ENCODE measurements at regions not wholly inside any gene's neighbourhood (a gene's known extent, or its start where the extent isn't known, plus 50 kb on each side); places are given as distances from the start of the nearest gene placed in this dataset.

DNA sequence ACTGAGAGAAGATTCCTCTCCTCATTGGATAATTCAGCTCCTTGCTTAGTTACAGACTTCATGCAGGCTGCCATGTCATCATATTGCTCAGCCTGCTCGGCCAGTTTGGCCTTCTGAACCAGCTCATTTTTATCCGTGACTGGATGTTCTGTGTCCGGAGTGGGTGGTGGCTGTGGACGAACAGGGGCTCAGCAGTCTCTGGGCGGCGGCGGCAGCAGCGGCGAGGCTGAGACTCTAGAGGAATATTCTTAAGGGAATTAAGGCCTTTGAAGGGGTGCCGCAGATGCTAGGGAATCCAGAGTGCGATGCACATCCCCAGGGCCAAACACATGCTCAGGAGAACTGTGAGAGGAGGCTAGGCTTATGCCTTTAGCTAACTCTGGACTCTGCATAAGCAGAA is 97.9 kb upstream of the GYPC start:
- no peak overlapping the region for H3K4me3 ChIP-seq (ENCODE audit: low read length)
- TF ChIP-seq, protein P1, sequence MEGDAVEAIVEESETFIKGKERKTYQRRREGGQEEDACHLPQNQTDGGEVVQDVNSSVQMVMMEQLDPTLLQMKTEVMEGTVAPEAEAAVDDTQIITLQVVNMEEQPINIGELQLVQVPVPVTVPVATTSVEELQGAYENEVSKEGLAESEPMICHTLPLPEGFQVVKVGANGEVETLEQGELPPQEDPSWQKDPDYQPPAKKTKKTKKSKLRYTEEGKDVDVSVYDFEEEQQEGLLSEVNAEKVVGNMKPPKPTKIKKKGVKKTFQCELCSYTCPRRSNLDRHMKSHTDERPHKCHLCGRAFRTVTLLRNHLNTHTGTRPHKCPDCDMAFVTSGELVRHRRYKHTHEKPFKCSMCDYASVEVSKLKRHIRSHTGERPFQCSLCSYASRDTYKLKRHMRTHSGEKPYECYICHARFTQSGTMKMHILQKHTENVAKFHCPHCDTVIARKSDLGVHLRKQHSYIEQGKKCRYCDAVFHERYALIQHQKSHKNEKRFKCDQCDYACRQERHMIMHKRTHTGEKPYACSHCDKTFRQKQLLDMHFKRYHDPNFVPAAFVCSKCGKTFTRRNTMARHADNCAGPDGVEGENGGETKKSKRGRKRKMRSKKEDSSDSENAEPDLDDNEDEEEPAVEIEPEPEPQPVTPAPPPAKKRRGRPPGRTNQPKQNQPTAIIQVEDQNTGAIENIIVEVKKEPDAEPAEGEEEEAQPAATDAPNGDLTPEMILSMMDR (conservative IDR thresholded peaks at IDR 0.05; ENCODE audit: low read length) = no peak
- no peak for DNase-seq (ENCODE audit: low read depth)

DNA sequence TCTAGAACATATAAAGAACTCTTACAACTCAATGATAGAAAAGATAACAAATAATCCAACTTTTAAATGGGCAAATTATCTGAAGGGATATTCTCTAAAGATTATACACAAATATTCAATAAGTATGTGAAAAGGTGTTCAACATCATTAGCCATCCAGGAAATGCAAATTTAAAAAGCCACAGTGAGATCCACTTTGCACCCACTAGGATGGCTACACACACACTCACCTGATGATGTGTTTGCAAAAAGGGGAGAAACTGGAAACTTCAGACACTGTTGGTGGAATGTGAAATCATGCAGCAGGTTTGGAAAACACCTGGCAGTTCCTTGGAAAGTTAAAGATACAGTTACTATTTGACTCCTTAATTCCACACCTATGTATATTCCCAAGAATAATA is 87.2 kb upstream of the GYPC start:
- TF ChIP-seq, protein P1 (conservative IDR thresholded peaks at IDR 0.05; ENCODE audit: low read length) = no peak
- no peak for DNase-seq (ENCODE audit: low read depth)
- H3K4me3 ChIP-seq (ENCODE audit: low read length) = no peak overlapping the region

GRCh38 chr2:126571403-126571802 is 84.6 kb upstream of the GYPC start:
- TF ChIP-seq, protein P1 (conservative IDR thresholded peaks at IDR 0.05; ENCODE audit: low read length) = no peak
- no peak for DNase-seq (ENCODE audit: low read depth)
- H3K4me3 ChIP-seq (ENCODE audit: low read length) = no peak overlapping the region

DNA sequence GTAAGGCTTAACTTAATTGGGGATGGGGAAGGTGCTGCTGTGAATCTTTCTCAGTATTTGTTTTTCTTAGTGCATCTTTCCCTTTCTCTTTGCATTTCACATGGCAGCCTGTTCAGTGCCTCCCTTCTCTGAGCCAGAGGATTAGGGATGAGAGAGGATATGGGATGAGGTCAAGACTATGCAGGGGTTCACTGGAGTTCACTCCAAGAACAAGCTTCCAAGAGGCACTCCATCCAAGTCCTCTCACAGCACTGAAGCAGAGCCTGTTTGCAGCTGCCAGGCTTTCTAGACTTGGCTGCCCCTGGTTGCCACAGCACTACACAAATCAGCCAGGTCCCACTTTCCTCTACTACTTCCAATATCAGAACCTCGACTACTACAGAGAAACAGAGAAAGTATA is 80.3 kb upstream of the GYPC start:
- H3K4me3 ChIP-seq (ENCODE audit: low read length) = no peak overlapping the region
- TF ChIP-seq, protein P1 (conservative IDR thresholded peaks at IDR 0.05; ENCODE audit: low read length) = no peak
- DNase-seq (ENCODE audit: low read depth) = no peak

DNA sequence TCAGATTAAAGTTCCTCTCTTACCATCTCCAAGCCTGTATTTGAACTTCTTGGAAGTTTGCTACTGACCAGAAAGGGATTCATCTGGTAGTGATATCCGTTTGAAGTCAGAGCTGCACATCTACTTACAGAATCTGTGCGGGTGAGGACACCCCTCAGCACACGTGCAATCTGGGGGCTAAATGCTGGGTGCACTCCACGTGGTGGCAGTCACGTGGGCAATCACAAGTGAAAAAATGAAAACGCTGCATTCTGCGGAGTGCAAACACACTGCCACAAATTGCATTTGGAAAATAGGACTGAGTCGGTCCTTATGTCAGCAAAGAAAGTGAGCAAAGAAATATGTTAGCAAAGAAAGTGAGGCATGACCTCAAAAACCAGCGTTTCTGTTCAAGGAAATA is 76.1 kb upstream of the GYPC start:
- TF ChIP-seq, protein P1 (conservative IDR thresholded peaks at IDR 0.05; ENCODE audit: low read length) = no peak
- no peak for DNase-seq (ENCODE audit: low read depth)
- H3K4me3 ChIP-seq (ENCODE audit: low read length) = no peak overlapping the region

DNA sequence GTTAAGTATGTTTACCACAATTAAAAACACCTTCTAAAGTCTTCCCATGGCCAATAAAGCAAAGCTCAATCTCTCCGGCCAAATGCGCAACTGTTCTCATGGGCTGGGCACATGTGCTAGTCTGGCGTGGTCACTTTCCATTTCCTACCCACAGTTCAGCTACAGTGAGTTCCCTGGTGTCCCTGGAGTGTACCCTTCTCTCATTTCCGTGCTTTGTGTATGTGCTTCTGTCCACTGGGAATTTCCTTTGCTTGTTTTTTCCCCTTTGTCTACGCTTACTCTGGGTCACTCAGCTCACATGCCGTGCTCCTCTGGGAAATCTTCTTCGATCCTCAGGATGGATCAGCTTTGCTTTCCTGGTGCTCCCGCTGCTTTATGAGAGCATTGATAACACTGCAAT is 69.6 kb upstream of the GYPC start:
- TF ChIP-seq, protein P1 (conservative IDR thresholded peaks at IDR 0.05; ENCODE audit: low read length) = no peak
- H3K4me3 ChIP-seq (ENCODE audit: low read length) = no peak overlapping the region
- DNase-seq (ENCODE audit: low read depth) = no peak

DNA sequence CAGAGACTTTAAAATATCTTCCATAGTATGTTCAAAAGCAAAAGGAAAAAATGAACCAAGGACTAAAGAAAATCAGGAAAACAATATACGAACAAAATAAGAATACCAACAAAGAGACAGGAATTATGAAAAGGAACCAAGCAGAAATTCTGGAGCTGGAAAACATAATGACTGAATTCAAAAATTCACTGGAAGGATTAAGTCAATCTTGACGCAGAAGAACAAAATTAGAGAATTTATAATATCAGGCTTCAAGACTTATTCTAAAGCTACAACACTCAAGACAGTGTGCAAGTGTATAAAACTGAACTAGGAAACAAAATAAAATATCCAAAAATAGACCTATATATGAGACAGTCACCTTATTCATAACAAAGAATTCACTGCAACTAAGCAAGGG is 56.9 kb upstream of the GYPC start:
- TF ChIP-seq, protein P1 (conservative IDR thresholded peaks at IDR 0.05; ENCODE audit: low read length) = no peak
- no peak overlapping the region for H3K4me3 ChIP-seq (ENCODE audit: low read length)
- DNase-seq (ENCODE audit: low read depth) = no peak
